OCI-LY3 (cell line): ENCODE measurements at regions not wholly inside any gene's neighbourhood (a gene's known extent, or its start where the extent isn't known, plus 50 kb on each side); places are given as distances from the start of the nearest gene placed in this dataset.

Experiments used
- EZH2phosphoT487 ChIP-seq: fragments of 200-600 bp; shearing (Covaris generic); IDR thresholded peaks from 2 replicates; pipeline ENCODE4 v1.6.1; 2018; ENCODE audit warnings: antibody characterized with exemption, mixed run types, low read depth
- TF ChIP-seq, protein P1 (sequence below): fragments of 200-600, 300-600 bp; sonication (generic); IDR thresholded peaks from 2 replicates; pipeline ENCODE4 v1.5.1; 2014; ENCODE audit warnings: antibody characterized with exemption, low read length, low read depth

DNA sequence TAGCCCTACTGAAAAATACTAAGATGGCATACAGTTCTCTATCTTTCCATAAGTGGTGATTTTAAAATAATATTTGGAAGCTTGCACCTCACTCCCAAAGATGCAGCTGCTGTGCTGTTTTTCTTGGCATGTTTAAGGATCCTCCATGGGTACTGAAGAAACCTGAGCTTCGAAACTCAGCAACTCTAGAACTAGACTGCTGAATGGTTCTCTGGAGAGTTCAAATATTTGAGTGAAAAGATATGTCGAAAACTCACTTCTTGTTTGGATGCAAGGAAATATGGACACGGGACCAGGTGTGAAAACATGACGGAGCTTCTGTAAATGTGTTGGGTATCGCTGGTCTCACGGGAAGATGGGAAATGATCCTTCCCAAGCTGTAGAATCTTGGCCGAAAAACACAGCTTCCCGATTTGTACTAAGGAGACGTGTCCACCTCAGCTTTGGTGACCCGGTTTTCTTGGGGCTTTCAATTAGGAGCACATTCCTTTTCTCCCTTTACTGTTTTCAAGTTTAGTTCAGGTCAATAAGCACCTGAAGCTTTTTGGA is 543.8 kb upstream of the NRP1 start:
- TF ChIP-seq, protein P1, sequence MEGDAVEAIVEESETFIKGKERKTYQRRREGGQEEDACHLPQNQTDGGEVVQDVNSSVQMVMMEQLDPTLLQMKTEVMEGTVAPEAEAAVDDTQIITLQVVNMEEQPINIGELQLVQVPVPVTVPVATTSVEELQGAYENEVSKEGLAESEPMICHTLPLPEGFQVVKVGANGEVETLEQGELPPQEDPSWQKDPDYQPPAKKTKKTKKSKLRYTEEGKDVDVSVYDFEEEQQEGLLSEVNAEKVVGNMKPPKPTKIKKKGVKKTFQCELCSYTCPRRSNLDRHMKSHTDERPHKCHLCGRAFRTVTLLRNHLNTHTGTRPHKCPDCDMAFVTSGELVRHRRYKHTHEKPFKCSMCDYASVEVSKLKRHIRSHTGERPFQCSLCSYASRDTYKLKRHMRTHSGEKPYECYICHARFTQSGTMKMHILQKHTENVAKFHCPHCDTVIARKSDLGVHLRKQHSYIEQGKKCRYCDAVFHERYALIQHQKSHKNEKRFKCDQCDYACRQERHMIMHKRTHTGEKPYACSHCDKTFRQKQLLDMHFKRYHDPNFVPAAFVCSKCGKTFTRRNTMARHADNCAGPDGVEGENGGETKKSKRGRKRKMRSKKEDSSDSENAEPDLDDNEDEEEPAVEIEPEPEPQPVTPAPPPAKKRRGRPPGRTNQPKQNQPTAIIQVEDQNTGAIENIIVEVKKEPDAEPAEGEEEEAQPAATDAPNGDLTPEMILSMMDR, result no peak
- no peak for TF ChIP-seq EZH2phosphoT487
